HEK293 (cell line): ENCODE measurements at regions not wholly inside any gene's neighbourhood (a gene's known extent, or its start where the extent isn't known, plus 50 kb on each side); places are given as distances from the start of the nearest gene placed in this dataset.

ENCODE experiments used
- BCL11A ChIP-seq: fragments of 450-650 bp; formaldehyde crosslinking; IDR thresholded peaks from 2 replicates; pipeline ENCODE4 v1.5.1; 2016; ENCODE audit warnings: low read depth, missing biosample characterization, missing genetic modification characterization
- CTCF ChIP-seq: fragments of 450-650 bp; formaldehyde crosslinking; IDR thresholded peaks from 2 replicates; pipeline ENCODE4 v1.5.1; 2016; ENCODE audit warnings: missing biosample characterization, missing genetic modification characterization
- ZBTB1 ChIP-seq: fragments of 450-650 bp; formaldehyde crosslinking; IDR thresholded peaks from 2 replicates; pipeline ENCODE4 v1.5.1; 2016; ENCODE audit warnings: missing biosample characterization, missing genetic modification characterization
- ZNF121 ChIP-seq: fragments of 450-650 bp; formaldehyde crosslinking; IDR thresholded peaks from 2 replicates; pipeline ENCODE4 v1.5.1; 2016; ENCODE audit warnings: missing biosample characterization, missing genetic modification characterization

- TF ChIP-seq CTCF (tag by site-specific recombination) (no peak), ZNF121 (tag by site-specific recombination) (no peak), BCL11A (tag by site-specific recombination) (no peak), ZBTB1 (tag by site-specific recombination) (no peak)
Measured at GRCh38 chr1:36595349-36595748, 112.6 kb upstream of the CSF3R start.
